Mucosa of descending colon (tissue), 3 donors: ENCODE measurements at regions not wholly inside any gene's neighbourhood (a gene's known extent, or its start where the extent isn't known, plus 50 kb on each side); places are given as distances from the start of the nearest gene placed in this dataset.
"Not testable (repeated sequence)": the region's sequence is repeated elsewhere in the genome, so short reads cannot be mapped to it uniquely, and the experiment has no call there.

Experiments used
- ATAC-seq: fragments of 200-7000 bp; cut with Tn5 transposase; one replicate; pipeline ENCODE4 v1.9.1; 2020; ENCODE audit warnings: mild to moderate bottlenecking, moderate library complexity
- DNase-seq, 3 donors: peaks; one replicate each; pipeline ENCODE4 v3.0.0-alpha.2; 2020
- H3K36me3 ChIP-seq: fragments of 200-600 bp; one replicate; pipeline ENCODE4 v1.8.0; 2021; ENCODE audit warnings: low read depth, mild to moderate bottlenecking
- H3K4me1 ChIP-seq: fragments of 200-600 bp; one replicate; pipeline ENCODE4 v1.8.0; 2021; ENCODE audit warnings: low read depth, mild to moderate bottlenecking
- H3K4me3 ChIP-seq: fragments of 200-600 bp; one replicate; pipeline ENCODE4 v1.8.0; 2021; ENCODE audit warnings: mild to moderate bottlenecking
- H3K9me3 ChIP-seq: fragments of 200-600 bp; one replicate; pipeline ENCODE4 v1.8.0; 2021; ENCODE audit warnings: mild to moderate bottlenecking
- intact Hi-C, 2 donors: fragments of 100-400 bp; cut with DNase I in 1 of 2; cut with micrococcal nuclease in 1 of 2; formaldehyde crosslinking; loops; one replicate each; pipeline versions ENCODE4 v1.11.0 to v1.11.1; 2022; cut with DNase I, micrococcal nuclease
- TF ChIP-seq, protein P1 (sequence below): fragments of 200-600 bp; IDR thresholded peaks from one replicate; pipeline ENCODE4 v1.8.0; 2022; ENCODE audit warnings: antibody characterized with exemption, mild to moderate bottlenecking
- donor health status: DM: no; HTN: no; CAD: no; lungs with moderate emphysema.
- donor health status: DM: no; HTN: no; CAD: no.
- donor health status: DM: no; HTN: yes; CAD: no.

GRCh38 chr1:101595881-101596374 is 359.1 kb downstream of the S1PR1 start:
- Histone ChIP-seq H3K4me1 (no peaks in the 10 kb centered on the region), H3K9me3 (no peaks in the 10 kb centered on the region), H3K4me3 (no peak overlapping the region), H3K36me3 (no peaks in the 10 kb centered on the region)
- TF ChIP-seq, protein P1, sequence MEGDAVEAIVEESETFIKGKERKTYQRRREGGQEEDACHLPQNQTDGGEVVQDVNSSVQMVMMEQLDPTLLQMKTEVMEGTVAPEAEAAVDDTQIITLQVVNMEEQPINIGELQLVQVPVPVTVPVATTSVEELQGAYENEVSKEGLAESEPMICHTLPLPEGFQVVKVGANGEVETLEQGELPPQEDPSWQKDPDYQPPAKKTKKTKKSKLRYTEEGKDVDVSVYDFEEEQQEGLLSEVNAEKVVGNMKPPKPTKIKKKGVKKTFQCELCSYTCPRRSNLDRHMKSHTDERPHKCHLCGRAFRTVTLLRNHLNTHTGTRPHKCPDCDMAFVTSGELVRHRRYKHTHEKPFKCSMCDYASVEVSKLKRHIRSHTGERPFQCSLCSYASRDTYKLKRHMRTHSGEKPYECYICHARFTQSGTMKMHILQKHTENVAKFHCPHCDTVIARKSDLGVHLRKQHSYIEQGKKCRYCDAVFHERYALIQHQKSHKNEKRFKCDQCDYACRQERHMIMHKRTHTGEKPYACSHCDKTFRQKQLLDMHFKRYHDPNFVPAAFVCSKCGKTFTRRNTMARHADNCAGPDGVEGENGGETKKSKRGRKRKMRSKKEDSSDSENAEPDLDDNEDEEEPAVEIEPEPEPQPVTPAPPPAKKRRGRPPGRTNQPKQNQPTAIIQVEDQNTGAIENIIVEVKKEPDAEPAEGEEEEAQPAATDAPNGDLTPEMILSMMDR: no peak
- intact Hi-C loops: no loop called here
- DNase-seq (no peak), ATAC-seq (no peak)

DNA sequence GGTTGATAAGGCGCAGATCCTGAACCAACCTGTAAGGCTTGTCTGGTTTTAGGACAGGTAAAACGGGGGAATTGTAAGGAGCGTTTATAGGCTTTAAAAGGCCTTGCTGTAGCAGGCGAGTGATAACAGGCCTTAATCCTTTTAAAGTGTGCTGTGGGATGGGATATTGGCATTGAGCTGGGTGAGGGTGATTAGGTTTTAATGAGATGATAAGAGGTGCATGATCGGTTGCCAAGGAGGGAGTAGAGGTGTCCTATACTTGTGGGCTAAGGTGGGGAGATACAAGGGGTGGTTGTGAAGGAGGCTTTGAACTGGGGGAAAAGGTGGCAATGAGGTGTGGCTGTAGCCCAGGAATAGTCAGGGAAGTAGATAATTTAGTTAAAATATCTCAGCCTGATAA is 363.8 kb downstream of the S1PR1 start:
- H3K36me3 ChIP-seq, DNase-seq, H3K4me3 ChIP-seq, H3K4me1 ChIP-seq, H3K9me3 ChIP-seq, ATAC-seq, intact Hi-C loops: not testable (repeated sequence)

DNA sequence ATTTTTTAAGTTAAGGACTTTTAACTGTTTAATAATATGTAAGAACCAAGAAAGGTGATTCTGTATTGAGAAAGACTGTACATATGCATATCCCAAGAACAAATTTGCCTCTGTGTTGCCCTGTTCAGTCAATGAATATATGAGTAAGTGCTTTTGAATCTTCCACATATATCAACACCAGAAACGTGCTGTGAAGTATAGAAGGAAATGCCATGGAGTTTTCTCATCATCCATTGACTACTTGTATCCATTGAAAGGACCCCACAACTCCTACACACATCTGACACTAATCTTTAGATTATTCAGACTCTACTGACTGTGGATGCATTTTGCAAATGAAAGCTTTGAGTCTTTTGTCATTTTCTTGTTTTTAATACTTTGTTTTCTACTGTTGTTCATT is 366.9 kb downstream of the S1PR1 start:
- Histone ChIP-seq H3K4me1 (no peaks in the 10 kb centered on the region), H3K9me3 (no peaks in the 10 kb centered on the region), H3K36me3 (no peaks in the 10 kb centered on the region), H3K4me3 (no peak overlapping the region)
- ATAC-seq (no peak), DNase-seq (no peak)
- TF ChIP-seq, protein P1: no peak
- intact Hi-C loops: no loop called here

DNA sequence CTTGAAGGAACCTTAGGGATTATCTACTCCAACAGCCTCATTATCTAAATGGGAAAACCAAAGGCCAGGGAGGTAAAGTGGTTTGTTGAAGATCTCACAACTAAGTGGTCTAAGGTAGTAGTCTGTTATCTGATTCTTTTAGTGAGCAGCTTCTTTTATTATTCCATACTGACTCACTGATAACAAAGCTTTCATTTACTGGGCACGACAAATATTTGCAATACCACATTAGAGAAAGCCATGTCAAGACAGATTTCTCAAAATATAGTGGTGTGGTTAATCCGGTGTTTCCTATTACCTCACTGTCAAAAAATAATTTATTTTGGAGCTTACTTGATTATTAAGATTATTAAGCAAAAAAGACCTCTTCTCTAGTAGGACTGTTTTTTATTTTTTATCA is 369.1 kb downstream of the S1PR1 start:
- DNase-seq (no peak), ATAC-seq (no peak)
- intact Hi-C loops: no loop called here
- H3K4me1 ChIP-seq: no peaks in the 10 kb centered on the region
- H3K4me3 ChIP-seq: no peak overlapping the region
- H3K36me3 ChIP-seq: no peaks in the 10 kb centered on the region
- peaks cover 4% of the 10 kb centered on the region for H3K9me3 ChIP-seq
- TF ChIP-seq, protein P1: no peak

DNA sequence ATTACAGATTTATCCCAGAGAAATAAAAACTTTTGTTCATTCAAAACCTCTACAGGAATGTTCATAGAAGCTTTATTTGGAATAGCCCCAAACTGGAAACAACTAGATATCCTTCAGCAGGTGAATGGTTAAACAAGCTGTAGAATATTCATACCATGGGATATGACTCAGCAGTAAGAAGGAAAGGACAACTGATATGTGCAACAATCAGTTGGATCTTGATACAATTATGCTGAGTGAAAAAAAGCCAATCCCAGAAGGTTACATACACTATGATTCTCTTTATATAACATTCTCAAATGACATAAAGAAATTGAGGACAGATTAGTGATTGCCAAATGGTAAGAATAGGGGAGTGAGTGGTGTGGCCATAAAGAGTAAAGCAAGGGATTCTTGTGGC is 376.7 kb downstream of the S1PR1 start:
- DNase-seq (no peak), ATAC-seq (no peak)
- no peak overlapping the region for H3K4me3 ChIP-seq
- H3K36me3 ChIP-seq: no peaks in the 10 kb centered on the region
- no peaks in the 10 kb centered on the region for H3K4me1 ChIP-seq
- intact Hi-C loops: no loop called here
- H3K9me3 ChIP-seq: peaks cover 4% of the 10 kb centered on the region
- TF ChIP-seq, protein P1: no peak

- intact Hi-C loops: no loop called here
- Histone ChIP-seq H3K4me3 (no peak overlapping the region), H3K36me3 (no peaks in the 10 kb centered on the region), H3K4me1 (no peaks in the 10 kb centered on the region), H3K9me3 (no peaks in the 10 kb centered on the region)
- DNase-seq: no peak
- TF ChIP-seq, protein P1: no peak
- ATAC-seq: no peak
Observed at GRCh38 chr1:101618900-101619299, 377.8 kb downstream of the OLFM3 start.
